ENCODE measurements at regions not wholly inside any gene's neighbourhood (a gene's known extent, or its start where the extent isn't known, plus 50 kb on each side); places are given as distances from the start of the nearest gene placed in this dataset.

DNA sequence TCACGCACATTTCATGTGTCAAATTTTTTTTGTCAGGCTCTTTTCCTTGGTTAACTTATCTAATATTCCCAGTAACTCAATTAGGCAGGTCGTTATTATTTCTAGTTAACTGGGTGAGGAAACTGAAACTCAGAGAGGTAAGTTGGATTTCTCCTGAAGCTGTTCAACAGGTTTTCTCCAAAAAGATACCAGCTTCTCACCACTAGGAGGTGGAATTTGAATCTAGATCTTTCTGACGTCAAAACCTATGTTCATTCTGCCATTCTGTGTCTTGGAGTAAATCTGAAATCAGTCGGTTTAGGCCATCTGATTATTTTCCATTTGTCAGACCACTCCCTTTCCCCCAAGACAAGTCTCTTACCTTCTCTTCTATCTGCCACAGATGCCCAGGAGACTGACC lies 572.9 kb downstream of the ACTL7B start:
- Histone ChIP-seq H3K36me3 (ENCODE audit: control insufficient read depth in 5 of 5, insufficient read depth in 5 of 5, low read length in 5 of 5) (no peaks in the 10 kb centered on the region), H3K4me1 (ENCODE audit: control insufficient read depth in 5 of 5, insufficient read depth in 5 of 5, low read length in 5 of 5) (no peaks in the 10 kb centered on the region), H3K4me3 (ENCODE audit: low read depth in 1 of 5, low read length in 5 of 5) (no peak overlapping the region), H3K27me3 (ENCODE audit: control insufficient read depth in 5 of 5, insufficient read depth in 4 of 5, low read length in 5 of 5) (no peaks in the 10 kb centered on the region), H3K9me3 (ENCODE audit: control insufficient read depth in 5 of 5, low read length in 5 of 5) (no peaks in the 10 kb centered on the region), H3K9ac (ENCODE audit: low read length in 5 of 5) (no peak overlapping the region), H3K27ac (ENCODE audit: low read depth, low read length) (no peak overlapping the region)

DNA sequence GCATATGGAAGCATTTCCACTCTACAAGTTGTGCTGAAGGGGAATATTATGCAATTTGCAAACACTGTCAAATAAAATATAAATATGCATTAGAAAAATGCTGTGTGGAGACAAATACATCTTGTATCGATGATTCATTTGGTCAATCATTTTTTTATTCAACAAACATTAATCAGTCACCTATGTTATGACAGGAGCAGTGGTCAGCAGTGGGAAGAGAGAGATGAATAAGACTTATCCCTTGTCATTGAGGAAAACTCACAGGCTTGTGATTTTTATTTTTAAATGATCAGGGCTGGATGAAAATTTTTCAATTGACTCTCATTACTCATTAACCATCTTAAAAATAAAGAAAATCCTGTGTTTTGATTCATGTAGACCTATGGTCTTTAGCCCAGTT lies 574.1 kb downstream of the ACTL7B start:
- no peaks in the 10 kb centered on the region for H3K4me1 ChIP-seq (ENCODE audit: control insufficient read depth in 5 of 5, insufficient read depth in 5 of 5, low read length in 5 of 5)
- no peaks in the 10 kb centered on the region for H3K9me3 ChIP-seq (ENCODE audit: control insufficient read depth in 5 of 5, low read length in 5 of 5)
- H3K9ac ChIP-seq (ENCODE audit: low read length in 5 of 5): no peak overlapping the region
- no peak overlapping the region for H3K4me3 ChIP-seq (ENCODE audit: low read depth in 1 of 5, low read length in 5 of 5)
- H3K36me3 ChIP-seq (ENCODE audit: control insufficient read depth in 5 of 5, insufficient read depth in 5 of 5, low read length in 5 of 5): no peaks in the 10 kb centered on the region
- H3K27me3 ChIP-seq (ENCODE audit: control insufficient read depth in 5 of 5, insufficient read depth in 4 of 5, low read length in 5 of 5): no peaks in the 10 kb centered on the region
- no peak overlapping the region for H3K27ac ChIP-seq (ENCODE audit: low read depth, low read length)

GRCh38 chr9:108278341-108278740 lies 577.4 kb downstream of the ACTL7B start:
- Histone ChIP-seq H3K9ac (ENCODE audit: low read length in 5 of 5) (no peak overlapping the region), H3K27me3 (ENCODE audit: control insufficient read depth in 5 of 5, insufficient read depth in 4 of 5, low read length in 5 of 5) (no peaks in the 10 kb centered on the region), H3K36me3 (ENCODE audit: control insufficient read depth in 5 of 5, insufficient read depth in 5 of 5, low read length in 5 of 5) (no peaks in the 10 kb centered on the region), H3K4me3 (ENCODE audit: low read depth in 1 of 5, low read length in 5 of 5) (no peak overlapping the region), H3K9me3 (ENCODE audit: control insufficient read depth in 5 of 5, low read length in 5 of 5) (no peaks in the 10 kb centered on the region), H3K4me1 (ENCODE audit: control insufficient read depth in 5 of 5, insufficient read depth in 5 of 5, low read length in 5 of 5) (no peaks in the 10 kb centered on the region), H3K27ac (ENCODE audit: low read depth, low read length) (no peak overlapping the region)

- no peak overlapping the region for H3K9ac ChIP-seq (ENCODE audit: low read length in 5 of 5)
- H3K27ac ChIP-seq (ENCODE audit: low read depth, low read length): no peak overlapping the region
- H3K4me1 ChIP-seq (ENCODE audit: control insufficient read depth in 5 of 5, insufficient read depth in 5 of 5, low read length in 5 of 5): peaks cover 0 to 6% (median 4%) of the 10 kb centered on the region in 5 donors
- no peaks in the 10 kb centered on the region for H3K9me3 ChIP-seq (ENCODE audit: control insufficient read depth in 5 of 5, low read length in 5 of 5)
- no peak overlapping the region for H3K4me3 ChIP-seq (ENCODE audit: low read depth in 1 of 5, low read length in 5 of 5)
- no peaks in the 10 kb centered on the region for H3K27me3 ChIP-seq (ENCODE audit: control insufficient read depth in 5 of 5, insufficient read depth in 4 of 5, low read length in 5 of 5)
- H3K36me3 ChIP-seq (ENCODE audit: control insufficient read depth in 5 of 5, insufficient read depth in 5 of 5, low read length in 5 of 5): no peaks in the 10 kb centered on the region
These were observed 578.6 kb downstream of the ACTL7B start for GRCh38 chr9:108277216-108277615.

GRCh38 chr9:108275906-108276305 lies 579.9 kb downstream of the ACTL7B start:
- no peak overlapping the region for H3K27ac ChIP-seq (ENCODE audit: low read depth, low read length)
- H3K27me3 ChIP-seq (ENCODE audit: control insufficient read depth in 5 of 5, insufficient read depth in 4 of 5, low read length in 5 of 5): no peaks in the 10 kb centered on the region
- H3K9me3 ChIP-seq (ENCODE audit: control insufficient read depth in 5 of 5, low read length in 5 of 5): no peaks in the 10 kb centered on the region
- H3K4me3 ChIP-seq (ENCODE audit: low read depth in 1 of 5, low read length in 5 of 5): no peak overlapping the region
- peaks cover 0 to 10% (median 9%) of the 10 kb centered on the region in 5 donors for H3K4me1 ChIP-seq (ENCODE audit: control insufficient read depth in 5 of 5, insufficient read depth in 5 of 5, low read length in 5 of 5)
- H3K9ac ChIP-seq (ENCODE audit: low read length in 5 of 5): no peak overlapping the region
- no peaks in the 10 kb centered on the region for H3K36me3 ChIP-seq (ENCODE audit: control insufficient read depth in 5 of 5, insufficient read depth in 5 of 5, low read length in 5 of 5)

GRCh38 chr9:108274971-108275370 lies 580.8 kb downstream of the ACTL7B start:
- H3K9me3 ChIP-seq (ENCODE audit: control insufficient read depth in 5 of 5, low read length in 5 of 5): no peaks in the 10 kb centered on the region
- peaks cover 0 to 10% (median 9%) of the 10 kb centered on the region in 5 donors for H3K4me1 ChIP-seq (ENCODE audit: control insufficient read depth in 5 of 5, insufficient read depth in 5 of 5, low read length in 5 of 5)
- H3K36me3 ChIP-seq (ENCODE audit: control insufficient read depth in 5 of 5, insufficient read depth in 5 of 5, low read length in 5 of 5): no peaks in the 10 kb centered on the region
- no peak overlapping the region for H3K4me3 ChIP-seq (ENCODE audit: low read depth in 1 of 5, low read length in 5 of 5)
- no peaks in the 10 kb centered on the region for H3K27me3 ChIP-seq (ENCODE audit: control insufficient read depth in 5 of 5, insufficient read depth in 4 of 5, low read length in 5 of 5)
- H3K27ac ChIP-seq (ENCODE audit: low read depth, low read length): no peak overlapping the region
- no peak overlapping the region for H3K9ac ChIP-seq (ENCODE audit: low read length in 5 of 5)

DNA sequence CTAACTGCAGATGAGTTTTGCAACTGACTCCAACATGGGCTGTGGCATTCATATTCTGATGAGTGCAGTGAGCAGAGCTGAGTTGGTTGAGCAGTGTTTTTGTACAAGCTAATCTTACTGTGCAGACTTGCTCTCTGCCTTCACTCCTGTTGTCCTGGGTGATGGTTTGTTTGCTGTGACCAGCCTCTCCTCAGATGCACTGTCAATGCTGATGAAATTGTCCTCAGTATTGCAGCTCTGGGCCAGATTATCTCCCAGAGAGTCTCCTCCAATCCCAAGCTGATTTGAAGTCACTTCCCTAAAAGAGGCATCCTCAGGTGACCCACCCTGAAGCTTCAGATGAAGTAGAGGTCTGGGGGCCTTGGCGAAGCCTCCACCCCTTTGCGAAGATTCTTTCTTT lies 581.8 kb downstream of the ACTL7B start:
- Histone ChIP-seq H3K36me3 (ENCODE audit: control insufficient read depth in 5 of 5, insufficient read depth in 5 of 5, low read length in 5 of 5) (no peaks in the 10 kb centered on the region), H3K27me3 (ENCODE audit: control insufficient read depth in 5 of 5, insufficient read depth in 4 of 5, low read length in 5 of 5) (no peaks in the 10 kb centered on the region), H3K9me3 (ENCODE audit: control insufficient read depth in 5 of 5, low read length in 5 of 5) (no peaks in the 10 kb centered on the region), H3K27ac (ENCODE audit: low read depth, low read length) (no peak overlapping the region), H3K9ac (ENCODE audit: low read length in 5 of 5) (no peak overlapping the region), H3K4me1 (ENCODE audit: control insufficient read depth in 5 of 5, insufficient read depth in 5 of 5, low read length in 5 of 5) (peaks cover 0 to 10% (median 9%) of the 10 kb centered on the region in 5 donors), H3K4me3 (ENCODE audit: low read depth in 1 of 5, low read length in 5 of 5) (no peak overlapping the region)

DNA sequence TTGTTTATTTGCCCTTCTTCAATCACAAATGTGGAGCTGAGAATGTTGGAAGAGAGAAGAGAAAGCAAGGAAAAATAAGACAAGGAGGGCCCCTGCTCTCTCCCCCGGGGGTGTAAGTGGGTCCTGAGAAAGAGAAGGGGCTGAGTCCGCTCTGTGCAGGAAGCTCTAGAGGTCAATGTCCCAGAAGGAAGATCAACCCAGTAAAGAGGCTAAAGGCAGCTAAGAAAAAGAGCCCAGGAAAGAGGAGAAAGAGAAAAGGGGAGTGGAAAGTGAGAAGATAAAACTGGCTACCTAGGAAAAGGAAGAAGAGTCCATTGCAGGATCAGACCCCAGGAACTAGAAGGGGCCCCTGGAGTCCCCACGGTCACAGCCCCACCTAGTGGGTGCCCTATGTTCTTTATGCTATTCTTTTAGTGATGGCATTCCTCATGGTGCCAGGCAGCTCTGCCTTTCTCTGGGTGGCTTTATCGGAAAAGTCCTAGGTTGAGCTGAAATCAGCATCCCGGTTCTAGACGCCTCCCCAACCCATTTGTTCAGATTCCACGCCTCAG lies 583.4 kb downstream of the ACTL7B start:
- no peaks in the 10 kb centered on the region for H3K27me3 ChIP-seq (ENCODE audit: control insufficient read depth in 5 of 5, insufficient read depth in 4 of 5, low read length in 5 of 5)
- H3K9ac ChIP-seq (ENCODE audit: low read length in 5 of 5): peak overlapping the region in 1 of 5 donors; percentile 51
- no peaks in the 10 kb centered on the region for H3K9me3 ChIP-seq (ENCODE audit: control insufficient read depth in 5 of 5, low read length in 5 of 5)
- H3K4me1 ChIP-seq (ENCODE audit: control insufficient read depth in 5 of 5, insufficient read depth in 5 of 5, low read length in 5 of 5): peaks cover 0 to 10% (median 9%) of the 10 kb centered on the region in 5 donors
- H3K27ac ChIP-seq (ENCODE audit: low read depth, low read length): no peak overlapping the region
- peak overlapping the region; percentile 30 to 52 (median 43) for H3K4me3 ChIP-seq (ENCODE audit: low read depth in 1 of 5, low read length in 5 of 5)
- H3K36me3 ChIP-seq (ENCODE audit: control insufficient read depth in 5 of 5, insufficient read depth in 5 of 5, low read length in 5 of 5): no peaks in the 10 kb centered on the region

- peak overlapping the region in 1 of 5 donors; percentile 51 for H3K9ac ChIP-seq (ENCODE audit: low read length in 5 of 5)
- H3K9me3 ChIP-seq (ENCODE audit: control insufficient read depth in 5 of 5, low read length in 5 of 5): no peaks in the 10 kb centered on the region
- H3K27me3 ChIP-seq (ENCODE audit: control insufficient read depth in 5 of 5, insufficient read depth in 4 of 5, low read length in 5 of 5): no peaks in the 10 kb centered on the region
- H3K36me3 ChIP-seq (ENCODE audit: control insufficient read depth in 5 of 5, insufficient read depth in 5 of 5, low read length in 5 of 5): no peaks in the 10 kb centered on the region
- H3K27ac ChIP-seq (ENCODE audit: low read depth, low read length): no peak overlapping the region
- peak overlapping the region in 4 of 5 donors; percentile 30 to 46 (median 41) for H3K4me3 ChIP-seq (ENCODE audit: low read depth in 1 of 5, low read length in 5 of 5)
- peaks cover 0 to 10% (median 9%) of the 10 kb centered on the region in 5 donors for H3K4me1 ChIP-seq (ENCODE audit: control insufficient read depth in 5 of 5, insufficient read depth in 5 of 5, low read length in 5 of 5)
These were observed 584.0 kb downstream of the ACTL7B start for GRCh38 chr9:108271646-108272348.

GRCh38 chr9:108271236-108271635 lies 584.5 kb downstream of the ACTL7B start:
- H3K4me3 ChIP-seq (ENCODE audit: low read depth in 1 of 5, low read length in 5 of 5): no peak overlapping the region
- H3K9ac ChIP-seq (ENCODE audit: low read length in 5 of 5): no peak overlapping the region
- H3K4me1 ChIP-seq (ENCODE audit: control insufficient read depth in 5 of 5, insufficient read depth in 5 of 5, low read length in 5 of 5): peaks cover 0 to 10% (median 9%) of the 10 kb centered on the region in 5 donors
- H3K9me3 ChIP-seq (ENCODE audit: control insufficient read depth in 5 of 5, low read length in 5 of 5): no peaks in the 10 kb centered on the region
- no peaks in the 10 kb centered on the region for H3K36me3 ChIP-seq (ENCODE audit: control insufficient read depth in 5 of 5, insufficient read depth in 5 of 5, low read length in 5 of 5)
- H3K27me3 ChIP-seq (ENCODE audit: control insufficient read depth in 5 of 5, insufficient read depth in 4 of 5, low read length in 5 of 5): no peaks in the 10 kb centered on the region
- no peak overlapping the region for H3K27ac ChIP-seq (ENCODE audit: low read depth, low read length)

Measured in subcutaneous abdominal adipose tissue (tissue), 5 donors.